Mesodermal cell (in vitro differentiated cells): ENCODE measurements at regions not wholly inside any gene's neighbourhood (a gene's known extent, or its start where the extent isn't known, plus 50 kb on each side); places are given as distances from the start of the nearest gene placed in this dataset.
"Not testable (repeated sequence)": the region's sequence is repeated elsewhere in the genome, so short reads cannot be mapped to it uniquely, and the experiment has no call there.

ENCODE experiments used
- H3K27ac ChIP-seq: 2 replicates; pipeline ENCODE4 v1.7.0; 2013; ENCODE audit warnings: mild to moderate bottlenecking, low read depth, low read length, moderate library complexity; ENCODE audit not compliant: severe bottlenecking
- H3K36me3 ChIP-seq: 2 replicates; pipeline ENCODE4 v1.7.1; 2013; ENCODE audit warnings: mild to moderate bottlenecking, low read length, moderate library complexity; ENCODE audit not compliant: control insufficient read depth, insufficient read depth
- H3K4me1 ChIP-seq: one replicate; pipeline ENCODE4 v1.7.1; 2013; ENCODE audit warnings: mild to moderate bottlenecking, low read length; ENCODE audit not compliant: insufficient read depth, control insufficient read depth, poor library complexity, severe bottlenecking
- H3K4me3 ChIP-seq: 2 replicates; pipeline ENCODE4 v1.7.0; 2013; ENCODE audit warnings: low read length, control low read depth, mild to moderate bottlenecking; ENCODE audit not compliant: insufficient read depth, poor library complexity, severe bottlenecking; ENCODE audit errors: extremely low read depth
- H3K9me3 ChIP-seq: 2 replicates; pipeline ENCODE4 v1.7.1; 2013; ENCODE audit warnings: mild to moderate bottlenecking, low read length, moderate library complexity; ENCODE audit not compliant: control insufficient read depth
- WGBS, 2 experiments: methylation state at CpG; one replicate each; pipeline ENCODE4 v1.1.5; 2013; ENCODE audit warnings: missing lambda C conversion rate in 2 of 2; ENCODE audit not compliant: insufficient coverage in 2 of 2; 5-methylcytosine and 5-hydroxymethylcytosine counted together

DNA sequence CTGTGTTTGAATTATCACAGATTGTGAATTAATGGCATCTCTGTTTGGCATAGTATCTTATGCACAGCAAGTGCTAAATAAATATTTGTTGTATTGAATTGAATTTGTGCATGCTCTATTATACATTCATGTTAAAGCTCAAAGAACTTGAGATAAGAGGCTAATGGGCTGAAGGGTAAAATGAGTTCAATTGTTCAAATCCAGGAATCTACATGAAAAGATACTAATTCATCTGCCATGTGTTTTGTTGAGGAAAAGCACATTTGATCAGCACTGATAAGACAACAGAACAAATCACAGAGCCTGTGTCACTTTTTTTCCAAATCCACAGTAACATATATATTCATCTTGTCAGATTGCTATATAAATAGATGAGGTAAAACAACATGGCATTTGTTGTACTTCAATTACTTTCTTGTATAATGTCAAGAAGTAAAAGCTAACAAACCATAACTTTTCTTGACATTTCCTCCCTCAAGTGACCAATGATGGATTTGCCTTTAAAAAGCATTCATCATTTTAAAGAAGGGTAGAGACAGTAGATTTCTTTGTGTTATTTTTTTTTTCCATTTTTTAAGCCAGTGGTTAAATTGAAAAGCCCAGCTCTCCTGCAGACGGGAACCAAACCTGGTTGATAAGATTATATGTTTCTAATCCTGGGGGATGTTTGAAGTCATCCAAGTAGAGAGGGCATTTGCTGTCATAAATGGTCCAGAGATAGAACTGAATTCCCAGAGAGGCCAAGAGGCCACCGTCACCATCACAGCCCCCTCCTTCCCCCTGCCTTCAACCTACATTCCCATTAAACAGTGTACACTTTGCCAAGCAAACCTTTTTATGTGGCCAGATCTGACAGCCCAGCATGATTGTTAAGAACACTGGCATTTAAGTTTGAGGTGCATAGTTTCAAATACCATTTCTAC, 123.0 kb downstream of the CHD9NB start:
- H3K4me1 ChIP-seq, result no peaks in the 10 kb centered on the region
- no peaks in the 10 kb centered on the region for H3K36me3 ChIP-seq
- WGBS, 2 experiments, result 67 to 100% methylated on average over 1 to 2 of the region's 2 CpGs

DNA sequence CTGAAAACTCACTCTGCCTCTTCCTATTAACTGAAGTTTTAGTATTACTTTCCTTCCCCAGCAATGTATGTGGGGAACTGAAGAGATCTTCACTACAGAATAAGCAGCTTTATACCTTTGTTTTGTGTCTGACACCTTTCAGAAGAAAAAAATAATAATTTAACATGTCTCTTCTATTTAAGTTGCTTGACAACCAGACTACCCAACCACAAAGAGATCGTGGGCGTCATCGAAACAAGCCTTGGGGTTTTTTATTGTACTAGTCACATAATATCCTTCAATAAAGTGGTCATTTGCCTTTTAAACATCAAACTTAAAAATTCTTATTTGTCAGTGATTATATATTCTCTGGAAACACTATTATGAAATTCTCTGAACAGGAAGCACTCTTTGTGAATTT, 123.7 kb downstream of the CHD9NB start:
- WGBS, 2 experiments, result no CpG with 5 or more reads among the region's 3 CpGs
- H3K27ac ChIP-seq, result no peak overlapping the region

More for the DNA sequence above, 123.0 kb downstream of the CHD9NB start:
- Histone ChIP-seq H3K27ac (no peak overlapping the region), H3K4me3 (no peak overlapping the region), H3K9me3 (no peaks in the 10 kb centered on the region)

GRCh38 chr16:52925143-52925542, 127.6 kb downstream of the CHD9NB start:
- H3K27ac ChIP-seq, result no peak overlapping the region
- H3K4me3 ChIP-seq, result no peak overlapping the region
- H3K4me1 ChIP-seq, result no peaks in the 10 kb centered on the region
- H3K9me3 ChIP-seq, result no peaks in the 10 kb centered on the region
- no peaks in the 10 kb centered on the region for H3K36me3 ChIP-seq
- 47 to 52% methylated on average over 2 to 3 of the region's 4 CpGs for WGBS, 2 experiments

More for the DNA sequence above, 123.7 kb downstream of the CHD9NB start:
- no peak overlapping the region for H3K4me3 ChIP-seq
- no peaks in the 10 kb centered on the region for H3K4me1 ChIP-seq
- H3K36me3 ChIP-seq, result no peaks in the 10 kb centered on the region
- H3K9me3 ChIP-seq, result no peaks in the 10 kb centered on the region

DNA sequence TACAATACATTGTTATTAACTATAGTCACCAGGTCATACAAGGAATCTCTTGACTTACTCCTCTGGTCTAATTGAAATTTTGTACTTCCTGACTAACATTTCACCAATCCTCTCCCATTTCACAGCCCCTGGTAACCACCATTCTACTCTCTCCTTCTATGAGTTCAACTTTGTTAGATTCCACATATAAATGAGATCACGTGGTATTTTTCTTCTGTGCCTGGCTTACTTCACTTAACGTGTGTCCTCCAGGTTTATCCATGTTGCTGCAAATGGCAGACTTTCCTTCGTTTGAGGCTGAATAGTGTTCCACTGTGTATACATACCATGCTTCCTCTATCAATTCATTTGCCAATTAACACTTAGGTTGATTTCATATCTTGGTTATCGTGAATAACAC, 128.5 kb downstream of the CHD9NB start:
- 90 to 95% methylated on average over 3 of the region's 4 CpGs for WGBS, 2 experiments
- Histone ChIP-seq H3K36me3 (no peaks in the 10 kb centered on the region), H3K9me3 (no peaks in the 10 kb centered on the region), H3K27ac (no peak overlapping the region), H3K4me1 (no peaks in the 10 kb centered on the region), H3K4me3 (no peak overlapping the region)

DNA sequence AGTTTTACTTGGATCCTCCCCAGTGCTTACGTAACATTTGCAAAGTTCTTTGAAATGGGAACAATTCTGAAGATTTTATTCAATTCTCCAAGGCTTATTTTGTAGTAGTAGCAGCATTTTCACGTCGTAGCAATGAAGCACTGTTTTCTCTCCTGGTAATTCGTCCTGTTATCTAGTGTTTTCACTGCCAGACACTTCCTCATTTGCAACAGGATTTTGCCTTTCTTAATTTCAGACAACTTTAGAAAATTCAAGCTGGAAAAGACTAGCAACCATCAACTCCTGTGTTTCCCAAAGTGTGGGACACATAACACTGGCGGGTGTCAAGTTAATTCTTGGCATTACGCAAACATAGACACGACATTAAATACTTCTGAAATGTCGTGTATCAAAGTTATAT, 131.6 kb downstream of the CHD9NB start:
- H3K27ac ChIP-seq, result no peak overlapping the region
- no peaks in the 10 kb centered on the region for H3K9me3 ChIP-seq
- H3K4me1 ChIP-seq, result no peaks in the 10 kb centered on the region
- 89 to 96% methylated on average over 4 to 5 of the region's 8 CpGs for WGBS, 2 experiments
- H3K36me3 ChIP-seq, result no peaks in the 10 kb centered on the region
- H3K4me3 ChIP-seq, result no peak overlapping the region

DNA sequence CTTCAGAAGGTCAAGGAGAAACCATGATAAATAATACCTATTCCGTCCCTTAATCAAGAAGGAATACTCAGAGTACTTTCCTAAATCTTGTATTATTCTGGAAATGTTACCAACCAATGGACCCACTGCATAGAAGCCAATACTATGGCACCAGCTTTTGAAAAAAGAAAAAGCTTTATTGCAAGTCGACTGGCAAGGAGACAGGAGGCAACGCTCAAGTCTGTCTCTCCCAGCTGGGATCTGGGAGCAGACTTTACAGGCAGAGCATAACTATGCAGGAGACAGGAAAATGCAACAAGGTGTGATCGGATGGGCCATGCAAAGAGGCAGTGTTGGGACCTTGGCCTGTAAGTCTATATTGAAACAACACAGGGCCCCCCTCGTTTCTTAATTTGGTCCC, 132.4 kb downstream of the CHD9NB start:
- 70 to 71% methylated on average over 4 of the region's 5 CpGs for WGBS, 2 experiments
- Histone ChIP-seq H3K27ac (no peak overlapping the region), H3K9me3 (no peaks in the 10 kb centered on the region), H3K4me3 (no peak overlapping the region), H3K36me3 (no peaks in the 10 kb centered on the region), H3K4me1 (no peaks in the 10 kb centered on the region)

DNA sequence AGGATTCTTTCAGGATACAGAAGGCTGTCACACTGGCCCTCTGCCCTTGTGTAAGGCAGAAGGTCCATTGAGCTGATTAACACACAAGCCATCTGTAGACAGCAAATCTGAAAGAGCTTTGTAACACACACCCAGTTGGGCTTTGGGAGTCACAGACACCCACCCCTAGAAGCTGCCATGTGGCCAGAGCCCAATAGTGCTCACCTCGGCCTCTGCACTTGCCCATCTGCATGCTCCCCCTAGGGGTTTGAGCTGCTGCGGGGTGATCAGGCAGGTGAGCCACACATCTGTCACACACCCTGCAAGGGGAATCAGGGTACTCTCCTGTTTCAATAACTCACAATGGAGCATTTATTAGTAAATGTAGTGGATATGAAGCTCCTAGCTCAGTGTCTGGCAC, 138.3 kb downstream of the CHD9NB start:
- Histone ChIP-seq H3K4me1 (no peaks in the 10 kb centered on the region), H3K36me3 (no peaks in the 10 kb centered on the region), H3K27ac (no peak overlapping the region), H3K4me3 (no peak overlapping the region), H3K9me3 (no peaks in the 10 kb centered on the region)
- 57% methylated on average over 2 of the region's 2 CpGs; no CpG with 5 or more reads in 1 of the 2 experiments for WGBS, 2 experiments

DNA sequence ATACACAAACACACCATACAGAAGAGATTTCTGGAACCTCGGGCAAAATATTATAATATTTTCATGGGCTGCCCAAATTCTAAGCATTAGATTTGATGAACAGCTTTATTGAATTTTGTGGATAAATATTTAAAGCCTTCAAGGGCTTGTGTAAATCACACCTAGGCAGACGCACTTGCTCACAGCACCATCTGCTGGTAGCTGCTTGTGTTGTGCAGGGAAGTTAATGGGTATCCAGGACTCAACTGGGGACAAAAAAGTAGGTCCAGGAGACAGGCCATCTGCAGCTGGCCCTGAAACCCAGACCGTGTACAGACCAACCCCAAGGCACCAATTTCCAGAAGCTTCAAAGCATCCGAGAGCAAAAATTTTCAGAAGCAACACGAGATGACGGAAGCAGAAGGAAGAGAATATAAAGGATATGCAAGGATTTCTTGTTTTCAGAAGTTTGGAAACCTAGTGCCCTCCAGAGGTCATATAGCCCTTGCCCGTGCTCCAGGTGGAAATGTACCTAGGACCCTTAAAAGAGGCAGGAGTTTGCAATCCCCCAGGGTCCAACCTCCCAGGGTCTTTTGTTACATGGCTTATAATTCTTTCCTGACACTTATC, 140.0 kb downstream of the CHD9NB start:
- Histone ChIP-seq H3K27ac (no peak overlapping the region), H3K4me1 (no peaks in the 10 kb centered on the region), H3K4me3 (no peak overlapping the region), H3K36me3 (no peaks in the 10 kb centered on the region), H3K9me3 (no peaks in the 10 kb centered on the region)
- WGBS, 2 experiments, result 30 to 34% methylated on average over 3 to 5 of the region's 7 CpGs

DNA sequence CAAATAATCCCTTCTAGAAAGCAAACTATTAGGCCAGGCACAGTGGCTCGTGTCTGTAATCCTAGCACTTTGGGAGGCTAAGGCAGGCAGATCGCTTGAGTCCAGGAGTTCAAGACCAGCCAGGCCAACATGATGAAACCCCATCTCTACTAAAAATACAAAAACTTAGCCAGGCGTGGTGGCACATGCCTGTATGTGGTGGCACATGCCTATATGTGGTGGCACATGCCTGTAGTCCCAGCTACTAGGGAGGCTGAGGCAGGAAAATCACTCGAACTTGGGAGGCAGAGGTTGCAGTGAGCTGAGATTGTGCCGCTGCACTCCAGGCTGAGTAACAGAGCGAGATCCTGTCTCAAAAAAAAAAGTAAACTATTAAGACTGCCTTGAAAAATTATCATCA, 144.6 kb downstream of the CHD9NB start:
- H3K9me3 ChIP-seq, H3K27ac ChIP-seq, H3K4me3 ChIP-seq, H3K4me1 ChIP-seq, H3K36me3 ChIP-seq: not testable (repeated sequence)
- 73 to 78% methylated on average over 4 to 5 of the region's 6 CpGs for WGBS, 2 experiments

GRCh38 chr16:52906281-52906680, 146.4 kb downstream of the CHD9NB start:
- no peak overlapping the region for H3K27ac ChIP-seq
- no peak overlapping the region for H3K4me3 ChIP-seq
- H3K4me1 ChIP-seq, result no peaks in the 10 kb centered on the region
- H3K36me3 ChIP-seq, result no peaks in the 10 kb centered on the region
- H3K9me3 ChIP-seq, result no peaks in the 10 kb centered on the region
- WGBS, 2 experiments, result 60% methylated on average over 1 of the region's 3 CpGs; no CpG with 5 or more reads in 1 of the 2 experiments
